GM18502 (cell line): ENCODE measurements at regions not wholly inside any gene's neighbourhood (a gene's known extent, or its start where the extent isn't known, plus 50 kb on each side); places are given as distances from the start of the nearest gene placed in this dataset.

Experiments
- ATAC-seq: cut with Tn5 transposase; IDR thresholded peaks from one replicate; pipeline ENCODE4 v1.9.1; 2021; ENCODE audit warnings: mild to moderate bottlenecking; ENCODE audit not compliant: unreplicated experiment, poor library complexity

GRCh38 chr13:84570831-84571230 lies 688.6 kb upstream of the SLITRK1 start:
- ATAC-seq, result no peak

- ATAC-seq, result no peak
These were observed 687.1 kb upstream of the SLITRK1 start for GRCh38 chr13:84569366-84569765.

- ATAC-seq, result no peak
These were observed 685.6 kb upstream of the SLITRK1 start for GRCh38 chr13:84567848-84568247.

- no peak for ATAC-seq
These were observed 684.5 kb upstream of the SLITRK1 start for GRCh38 chr13:84566780-84567179.

GRCh38 chr13:84563611-84564010 lies 681.3 kb upstream of the SLITRK1 start:
- no peak for ATAC-seq

GRCh38 chr13:84553227-84553626 lies 671.0 kb upstream of the SLITRK1 start:
- no peak for ATAC-seq

GRCh38 chr13:84543962-84544361 lies 661.7 kb upstream of the SLITRK1 start:
- no peak for ATAC-seq

GRCh38 chr13:84542348-84542747 lies 660.1 kb upstream of the SLITRK1 start:
- ATAC-seq, result no peak

GRCh38 chr13:84536906-84537305 lies 654.6 kb upstream of the SLITRK1 start:
- ATAC-seq, result no peak

GRCh38 chr13:84528408-84529070 lies 646.3 kb upstream of the SLITRK1 start:
- ATAC-seq, result no peak

- no peak for ATAC-seq
These were observed 643.6 kb upstream of the SLITRK1 start for GRCh38 chr13:84525865-84526264.

GRCh38 chr13:84524586-84524985 lies 642.3 kb upstream of the SLITRK1 start:
- no peak for ATAC-seq

GRCh38 chr13:84500016-84500415 lies 617.7 kb upstream of the SLITRK1 start:
- ATAC-seq, result no peak

GRCh38 chr13:84497613-84498012 lies 615.3 kb upstream of the SLITRK1 start:
- no peak for ATAC-seq

- ATAC-seq, result no peak
These were observed 609.7 kb upstream of the SLITRK1 start for GRCh38 chr13:84491952-84492351.

GRCh38 chr13:84487752-84488151 lies 605.5 kb upstream of the SLITRK1 start:
- no peak for ATAC-seq

GRCh38 chr13:84481958-84482357 lies 599.7 kb upstream of the SLITRK1 start:
- no peak for ATAC-seq

- no peak for ATAC-seq
These were observed 597.4 kb upstream of the SLITRK1 start for GRCh38 chr13:84479656-84480055.

GRCh38 chr13:84470528-84470927 lies 588.3 kb upstream of the SLITRK1 start:
- ATAC-seq, result no peak

- no peak for ATAC-seq
These were observed 584.2 kb upstream of the SLITRK1 start for GRCh38 chr13:84466461-84466860.

- no peak for ATAC-seq
These were observed 578.7 kb upstream of the SLITRK1 start for GRCh38 chr13:84460989-84461388.

GRCh38 chr13:84455143-84455905 lies 573.0 kb upstream of the SLITRK1 start:
- no peak for ATAC-seq
